PC-9 (cell line): ENCODE measurements at regions not wholly inside any gene's neighbourhood (a gene's known extent, or its start where the extent isn't known, plus 50 kb on each side); places are given as distances from the start of the nearest gene placed in this dataset.
"Not testable (repeated sequence)": the region's sequence is repeated elsewhere in the genome, so short reads cannot be mapped to it uniquely, and the experiment has no call there.

Source experiments
- BruUV-seq: library from RNA; stranded (reverse); fragments of 400-500 nt; replicated peaks from 2 replicates; lab custom pipeline; 2021; lab: Mats Ljungman, UMichigan
- CTCF ChIA-PET: fragments of 300-600 bp; sonication (Branson Sonifier 250); formaldehyde crosslinking; loops from one replicate; lab custom pipeline; 2022; ENCODE audit warnings: antibody characterized with exemption; lab: Charles Lee
- POLR2A ChIA-PET: fragments of 300-600 bp; sonication (Branson Sonifier 250); formaldehyde crosslinking; loops from one replicate; lab custom pipeline; 2022; ENCODE audit warnings: antibody characterized with exemption; ENCODE audit not compliant: unreplicated experiment; lab: Charles Lee
- DNase-seq, 2 experiments: peaks; one replicate each; pipeline versions ENCODE4 v3.0.0 to v3.0.0-alpha.2; 2015 to 2022; ENCODE audit warnings: mixed read lengths in 1 of 2
- H2AFZ ChIP-seq: fragments of 200-600 bp; sonication (generic); 2 replicates; pipeline ENCODE4 v1.8.1; 2017; ENCODE audit warnings: antibody characterized with exemption
- H3F3A ChIP-seq: fragments of 200-600 bp; sonication (generic); 2 replicates; pipeline ENCODE4 v1.8.1; 2017; ENCODE audit warnings: antibody characterized with exemption, mild to moderate bottlenecking, low read depth; ENCODE audit not compliant: insufficient read depth
- H3K27ac ChIP-seq: fragments of 200-600 bp; sonication (generic); 2 replicates; pipeline ENCODE4 v1.6.1; 2016; ENCODE audit warnings: mixed run types
- H3K27me3 ChIP-seq: fragments of 200-600 bp; sonication (generic); 2 replicates; pipeline ENCODE4 v1.6.1; 2016; ENCODE audit warnings: low read depth, mixed run types; ENCODE audit not compliant: insufficient read depth
- H3K36me3 ChIP-seq: fragments of 200-600 bp; sonication (generic); 2 replicates; pipeline ENCODE4 v1.6.1; 2016; ENCODE audit warnings: low read depth, mixed run types
- H3K4me1 ChIP-seq: fragments of 200-600 bp; sonication (generic); replicated peaks from 2 replicates; pipeline ENCODE4 v1.6.1; 2016; ENCODE audit warnings: mixed run types; ENCODE audit not compliant: insufficient read depth
- H3K4me2 ChIP-seq: fragments of 200-600 bp; sonication (generic); 2 replicates; pipeline ENCODE4 v1.6.1; 2017; ENCODE audit warnings: mixed run types
- H3K4me3 ChIP-seq: fragments of 200-600 bp; sonication (generic); 2 replicates; pipeline ENCODE4 v1.6.1; 2016; ENCODE audit warnings: mixed run types
- H3K79me2 ChIP-seq: fragments of 200-600 bp; sonication (generic); 2 replicates; pipeline ENCODE4 v1.6.1; 2017; ENCODE audit warnings: low read depth, mixed run types
- H3K9me2 ChIP-seq: fragments of 200-600 bp; sonication (generic); 2 replicates; pipeline ENCODE4 v1.8.1; 2017; ENCODE audit warnings: mild to moderate bottlenecking; ENCODE audit not compliant: insufficient read depth
- H3K9me3 ChIP-seq: fragments of 200-600 bp; sonication (generic); 2 replicates; pipeline ENCODE4 v1.8.1; 2016; ENCODE audit warnings: low read depth; ENCODE audit not compliant: insufficient read depth
- H4K20me1 ChIP-seq: fragments of 200-600 bp; sonication (generic); 2 replicates; pipeline ENCODE4 v1.8.1; 2017; ENCODE audit not compliant: insufficient read depth
- CTCF ChIP-seq: fragments of 200-600 bp; sonication (generic); conservative IDR thresholded peaks from 2 replicates; pipeline ENCODE4 v1.6.1; 2017; ENCODE audit warnings: mixed run types, antibody characterized with exemption, mild to moderate bottlenecking, moderate library complexity
- EZH2 ChIP-seq: fragments of 200-600 bp; sonication (generic); IDR thresholded peaks from 2 replicates; pipeline ENCODE4 v1.8.0; 2017; ENCODE audit warnings: antibody characterized with exemption, low read depth
- intact Hi-C: fragments of 100-400 bp; cut with micrococcal nuclease; formaldehyde crosslinking; loops from one replicate; pipeline ENCODE4 v1.10.0; 2022; ENCODE audit not compliant: unreplicated experiment

GRCh38 chr11:42992594-42992993, 319.2 kb upstream of the API5 start:
- Histone ChIP-seq H3K4me2 (no peak overlapping the region), H3K27ac (no peak overlapping the region), H3K27me3 (peaks cover 12% of the 10 kb centered on the region; the same call in 1 of the 2 replicates), H3K79me2 (no peaks in the 10 kb centered on the region), H3K9me3 (no peaks in the 10 kb centered on the region), H4K20me1 (no peaks in the 10 kb centered on the region), H3K36me3 (no peaks in the 10 kb centered on the region), H2AFZ (no peak overlapping the region), H3F3A (no peaks in the 10 kb centered on the region), H3K4me1 (no peaks in the 10 kb centered on the region), H3K4me3 (no peak overlapping the region), H3K9me2 (0 out of 2 replicates have a peak, but pooled peaks cover 3% of the 10 kb centered on the region)
- no TSS peak for BruUV-seq
- intact Hi-C loops: no loop called here
- CTCF ChIA-PET: no interaction called here
- POLR2A ChIA-PET: no interaction called here
- TF ChIP-seq CTCF: no peak
- TF ChIP-seq EZH2: no peak
- no peak for DNase-seq

- no peaks in the 10 kb centered on the region for H3K36me3 ChIP-seq
- no peak overlapping the region for H3K4me2 ChIP-seq
- 0 out of 2 replicates have a peak, but pooled peaks cover 3% of the 10 kb centered on the region for H3K9me2 ChIP-seq
- no peaks in the 10 kb centered on the region for H3K4me1 ChIP-seq
- DNase-seq: no peak
- no peaks in the 10 kb centered on the region for H3K27me3 ChIP-seq
- no peak overlapping the region for H2AFZ ChIP-seq
- H3K79me2 ChIP-seq: no peaks in the 10 kb centered on the region
- no peak for TF ChIP-seq CTCF
- no peak for TF ChIP-seq EZH2
- POLR2A ChIA-PET: no interaction called here
- no peak overlapping the region for H3K4me3 ChIP-seq
- no TSS peak for BruUV-seq
- no peaks in the 10 kb centered on the region for H3F3A ChIP-seq
- H3K9me3 ChIP-seq: no peaks in the 10 kb centered on the region
- H4K20me1 ChIP-seq: no peaks in the 10 kb centered on the region
- intact Hi-C loops: no loop called here
- CTCF ChIA-PET: no interaction called here
- no peak overlapping the region for H3K27ac ChIP-seq
These were observed 315.1 kb upstream of the API5 start for GRCh38 chr11:42996421-42997307.

GRCh38 chr11:43004879-43005278, 306.9 kb upstream of the API5 start:
- H2AFZ ChIP-seq, H3K9me2 ChIP-seq, H3K4me3 ChIP-seq, H3K9me3 ChIP-seq, intact Hi-C loops, DNase-seq, H4K20me1 ChIP-seq, BruUV-seq, H3K4me1 ChIP-seq, H3K79me2 ChIP-seq, H3K4me2 ChIP-seq, H3F3A ChIP-seq, POLR2A ChIA-PET, H3K27me3 ChIP-seq, H3K36me3 ChIP-seq, H3K27ac ChIP-seq, CTCF ChIA-PET: not testable (repeated sequence)
